ENCODE measurements at regions not wholly inside any gene's neighbourhood (a gene's known extent, or its start where the extent isn't known, plus 50 kb on each side); places are given as distances from the start of the nearest gene placed in this dataset.
"Not testable (repeated sequence)": the region's sequence is repeated elsewhere in the genome, so short reads cannot be mapped to it uniquely, and the experiment has no call there.

GRCh38 chr14:22176957-22177356 lies 412.1 kb downstream of the DAD1 start:
- TF ChIP-seq CTCF (IDR thresholded peaks at IDR 0.05; ENCODE audit: low read depth, low read length) (no peak), EZH2phosphoT487 (IDR thresholded peaks at IDR 0.05; ENCODE audit: low read depth) (no peak)
- Histone ChIP-seq H3K4me1 (ENCODE audit: low read length) (peaks cover 97% of the 10 kb centered on the region), H3K4me3 (ENCODE audit: low read length) (no peak overlapping the region), H3K27ac (ENCODE audit: low read length) (peak overlapping the region; percentile 98), H3K27me3 (ENCODE audit: low read depth, low read length) (no peaks in the 10 kb centered on the region), H2AFZ (ENCODE audit: low read depth, low read length) (no peak overlapping the region), H3K36me3 (replicated peaks; ENCODE audit: low read depth, low read length) (peaks cover 21% of the 10 kb centered on the region), H3K9me3 (ENCODE audit: insufficient read depth, low read length) (no peaks in the 10 kb centered on the region), H3K79me2 (ENCODE audit: low read length) (peaks cover 1% of the 10 kb centered on the region; the same call in 1 of the 2 replicates), H4K20me1 (ENCODE audit: insufficient read depth, low read length) (no peaks in the 10 kb centered on the region), H3K9ac (ENCODE audit: low read length) (peak overlapping the region; percentile 74), H3K4me2 (ENCODE audit: low read length) (peak overlapping the region; percentile 50)

- Histone ChIP-seq H3K4me2 (ENCODE audit: low read length) (peak overlapping the region; percentile 39; the same call in 1 of the 2 replicates), H3K27ac (ENCODE audit: low read length) (peak overlapping the region; percentile 98), H3K79me2 (ENCODE audit: low read length) (peaks cover 14% of the 10 kb centered on the region), H3K36me3 (replicated peaks; ENCODE audit: low read depth, low read length) (peaks cover 33% of the 10 kb centered on the region), H3K4me1 (ENCODE audit: low read length) (peaks cover 97% of the 10 kb centered on the region), H3K9ac (ENCODE audit: low read length) (peak overlapping the region; percentile 74)
- not testable (repeated sequence) for H3K9me3 ChIP-seq (ENCODE audit: insufficient read depth, low read length); H2AFZ ChIP-seq (ENCODE audit: low read depth, low read length); H4K20me1 ChIP-seq (ENCODE audit: insufficient read depth, low read length); H3K27me3 ChIP-seq (ENCODE audit: low read depth, low read length); H3K4me3 ChIP-seq (ENCODE audit: low read length)
Observed at GRCh38 chr14:22175278-22175558, 413.8 kb downstream of the DAD1 start.

- peak overlapping the region; percentile 98 for H3K27ac ChIP-seq (ENCODE audit: low read length)
- H3K27me3 ChIP-seq (ENCODE audit: low read depth, low read length) = no peaks in the 10 kb centered on the region
- H3K9me3 ChIP-seq (ENCODE audit: insufficient read depth, low read length) = no peaks in the 10 kb centered on the region
- H3K4me3 ChIP-seq (ENCODE audit: low read length) = peak overlapping the region; percentile 26; the same call in 1 of the 2 replicates
- peak overlapping the region; percentile 74 for H3K9ac ChIP-seq (ENCODE audit: low read length)
- H4K20me1 ChIP-seq (ENCODE audit: insufficient read depth, low read length) = no peaks in the 10 kb centered on the region
- H3K4me1 ChIP-seq (ENCODE audit: low read length) = peaks cover 96% of the 10 kb centered on the region
- no peak for TF ChIP-seq EZH2phosphoT487 (IDR thresholded peaks at IDR 0.05; ENCODE audit: low read depth)
- no peak for TF ChIP-seq CTCF (IDR thresholded peaks at IDR 0.05; ENCODE audit: low read depth, low read length)
- H3K4me2 ChIP-seq (ENCODE audit: low read length) = peak overlapping the region; percentile 45
- peaks cover 33% of the 10 kb centered on the region for H3K36me3 ChIP-seq (replicated peaks; ENCODE audit: low read depth, low read length)
- H2AFZ ChIP-seq (ENCODE audit: low read depth, low read length) = no peak overlapping the region
- peaks cover 17% of the 10 kb centered on the region for H3K79me2 ChIP-seq (ENCODE audit: low read length)
Observed at GRCh38 chr14:22174412-22175277, 414.4 kb downstream of the DAD1 start.

- Histone ChIP-seq H2AFZ (ENCODE audit: low read depth, low read length) (peak overlapping the region; percentile 37), H3K9ac (ENCODE audit: low read length) (peak overlapping the region; percentile 86), H4K20me1 (ENCODE audit: insufficient read depth, low read length) (no peaks in the 10 kb centered on the region), H3K79me2 (ENCODE audit: low read length) (peaks cover 31% of the 10 kb centered on the region), H3K27ac (ENCODE audit: low read length) (peak overlapping the region; percentile 89), H3K27me3 (ENCODE audit: low read depth, low read length) (0 out of 2 replicates have a peak, but pooled peaks cover 4% of the 10 kb centered on the region), H3K4me1 (ENCODE audit: low read length) (peaks cover 52% of the 10 kb centered on the region), H3K4me3 (ENCODE audit: low read length) (peak overlapping the region; percentile 81), H3K9me3 (ENCODE audit: insufficient read depth, low read length) (no peaks in the 10 kb centered on the region), H3K4me2 (ENCODE audit: low read length) (peak overlapping the region; percentile 93), H3K36me3 (replicated peaks; ENCODE audit: low read depth, low read length) (peaks cover 20% of the 10 kb centered on the region)
- peak; percentile 76 for TF ChIP-seq CTCF (IDR thresholded peaks at IDR 0.05; ENCODE audit: low read depth, low read length)
- TF ChIP-seq EZH2phosphoT487 (IDR thresholded peaks at IDR 0.05; ENCODE audit: low read depth) = no peak
Observed at GRCh38 chr14:22168092-22168955, 420.7 kb downstream of the DAD1 start.

Measured in OCI-LY3 (cell line).